Neural cell (in vitro differentiated cells): ENCODE measurements at regions not wholly inside any gene's neighbourhood (a gene's known extent, or its start where the extent isn't known, plus 50 kb on each side); places are given as distances from the start of the nearest gene placed in this dataset.

ENCODE experiments used
- H2AFZ ChIP-seq: fragments of 200-600, 300-800 bp; sonication (generic), shearing (Covaris generic); 2 replicates; pipeline ENCODE4 v1.6.0; 2014; ENCODE audit warnings: low read depth, mild to moderate bottlenecking, antibody characterized with exemption, low read length, moderate library complexity
- H3F3A ChIP-seq: fragments of 200-600 bp; shearing (Covaris generic); 2 replicates; pipeline ENCODE4 v1.6.1; 2016; ENCODE audit warnings: mild to moderate bottlenecking, moderate library complexity, mixed read lengths, antibody characterized with exemption, low read length; ENCODE audit not compliant: insufficient read depth, poor library complexity, severe bottlenecking
- H3K27ac ChIP-seq: fragments of 200-600, 300-800 bp; sonication (generic), shearing (Covaris generic); 2 replicates; pipeline ENCODE4 v1.5.1; 2014; ENCODE audit warnings: mild to moderate bottlenecking, low read length, moderate library complexity
- H3K27me3 ChIP-seq: fragments of 300-800, 200-600 bp; sonication (generic), shearing (Covaris generic); 2 replicates; pipeline ENCODE4 v1.6.0; 2014; ENCODE audit warnings: mild to moderate bottlenecking, low read depth, low read length, moderate library complexity; ENCODE audit not compliant: insufficient read depth
- H3K36me3 ChIP-seq: fragments of 300-800, 200-600 bp; sonication (generic), shearing (Covaris generic); 2 replicates; pipeline ENCODE4 v1.5.1; 2014; ENCODE audit warnings: mild to moderate bottlenecking, antibody characterized with exemption, low read length, moderate library complexity; ENCODE audit not compliant: insufficient read depth
- H3K4me2 ChIP-seq: fragments of 300-800, 200-600 bp; sonication (generic), shearing (Covaris generic); 2 replicates; pipeline ENCODE4 v1.6.0; 2014; ENCODE audit warnings: mild to moderate bottlenecking, low read length
- H3K4me3 ChIP-seq: fragments of 300-800, 200-600 bp; sonication (generic), shearing (Covaris generic); 2 replicates; pipeline ENCODE4 v1.5.1; 2014; ENCODE audit warnings: mild to moderate bottlenecking, low read length, moderate library complexity
- H3K79me2 ChIP-seq: fragments of 200-600 bp; shearing (Covaris generic); replicated peaks from 2 replicates; pipeline ENCODE4 v1.6.0; 2014; ENCODE audit warnings: mild to moderate bottlenecking, low read length, moderate library complexity; ENCODE audit not compliant: insufficient read depth
- H3K9ac ChIP-seq: fragments of 300-800, 200-600 bp; sonication (generic), shearing (Covaris generic); 2 replicates; pipeline ENCODE4 v1.6.1; 2016; ENCODE audit warnings: mild to moderate bottlenecking, low read length, mixed read lengths
- H3K9me2 ChIP-seq: fragments of 200-600 bp; shearing (Covaris generic); 2 replicates; pipeline ENCODE4 v1.6.1; 2016; ENCODE audit warnings: mild to moderate bottlenecking, low read length, mixed read lengths; ENCODE audit not compliant: insufficient read depth
- H3K9me3 ChIP-seq: fragments of 200-600, 300-800 bp; sonication (generic), shearing (Covaris generic); 2 replicates; pipeline ENCODE4 v1.6.1; 2016; ENCODE audit warnings: mild to moderate bottlenecking, mixed run types, low read length, moderate library complexity, mixed read lengths
- H4K20me1 ChIP-seq: fragments of 200-600 bp; shearing (Covaris generic); 2 replicates; pipeline ENCODE4 v1.6.1; 2016; ENCODE audit warnings: mild to moderate bottlenecking, mixed run types; ENCODE audit not compliant: insufficient read depth
- EP300 ChIP-seq: fragments of 450-650 bp; conservative IDR thresholded peaks from 2 replicates; pipeline ENCODE4 v1.6.1; 2014; ENCODE audit warnings: antibody characterized with exemption, mild to moderate bottlenecking, moderate library complexity; ENCODE audit not compliant: poor library complexity, severe bottlenecking
- EZH2 ChIP-seq: fragments of 200-600, 300-800 bp; shearing (Covaris generic), sonication (generic); IDR thresholded peaks from 2 replicates; pipeline ENCODE4 v1.6.1; 2014; ENCODE audit warnings: antibody characterized with exemption, low read length, borderline replicate concordance, mild to moderate bottlenecking; ENCODE audit not compliant: insufficient read depth, poor library complexity, severe bottlenecking
- MXI1 ChIP-seq: fragments of 450-650 bp; conservative IDR thresholded peaks from 2 replicates; pipeline ENCODE4 v1.6.1; 2014; ENCODE audit warnings: antibody characterized with exemption, mild to moderate bottlenecking; ENCODE audit not compliant: poor library complexity, severe bottlenecking
- POLR2AphosphoS5 ChIP-seq: IDR thresholded peaks from 2 replicates; pipeline ENCODE4 v1.6.1; 2012
- RAD21 ChIP-seq: fragments of 450-650 bp; conservative IDR thresholded peaks from 2 replicates; pipeline ENCODE4 v1.6.1; 2014; ENCODE audit warnings: antibody characterized with exemption, mild to moderate bottlenecking, moderate library complexity
- SMC3 ChIP-seq: fragments of 450-650 bp; conservative IDR thresholded peaks from 2 replicates; pipeline ENCODE4 v1.6.1; 2014; ENCODE audit warnings: antibody characterized with exemption, mild to moderate bottlenecking, moderate library complexity; ENCODE audit not compliant: poor library complexity
- TAF1 ChIP-seq: IDR thresholded peaks from 2 replicates; pipeline ENCODE4 v1.6.1; 2012; ENCODE audit warnings: low read depth
- TF ChIP-seq, protein P1 (sequence below): IDR thresholded peaks from 2 replicates; pipeline ENCODE4 v1.6.1; 2012; ENCODE audit warnings: borderline replicate concordance
- TF ChIP-seq, protein P2 (sequence below): fragments of 450-650 bp; IDR thresholded peaks from 2 replicates; pipeline ENCODE4 v1.5.1; 2014; ENCODE audit warnings: antibody characterized with exemption, mild to moderate bottlenecking, moderate library complexity; ENCODE audit not compliant: poor library complexity, severe bottlenecking

DNA sequence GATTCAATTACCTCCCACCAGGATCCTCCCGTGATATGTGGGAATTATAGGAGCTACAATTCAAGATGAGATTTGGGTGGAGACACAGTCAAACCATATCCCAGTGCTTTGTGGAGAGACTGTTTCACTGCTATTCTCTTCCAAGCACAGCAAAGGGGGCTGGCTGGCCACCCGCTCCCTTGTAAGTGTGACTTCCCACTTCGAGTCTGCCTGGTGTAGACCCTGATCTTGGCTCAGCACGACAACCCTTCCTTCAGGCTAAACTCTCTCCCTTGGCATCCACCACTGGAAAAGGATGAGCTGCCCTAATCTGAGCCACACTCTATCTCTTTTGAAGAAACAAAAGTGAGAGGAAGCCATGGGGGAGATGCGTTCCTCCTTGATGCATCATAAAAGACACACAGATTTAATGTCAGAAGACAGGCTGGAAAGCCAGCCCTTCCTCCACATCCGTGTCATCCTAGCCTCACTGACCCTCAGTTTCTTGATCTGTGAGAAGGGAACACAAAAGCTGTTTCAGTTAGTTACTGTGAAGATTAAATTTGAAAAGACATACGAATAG lies 64.7 kb upstream of the CDON start:
- no peak overlapping the region for H3K27ac ChIP-seq
- no peak overlapping the region for H2AFZ ChIP-seq
- TF ChIP-seq EZH2 (no peak), SMC3 (no peak), RAD21 (no peak), EP300 (no peak), TAF1 (no peak), MXI1 (no peak), POLR2AphosphoS5 (no peak)
- TF ChIP-seq, protein P1, sequence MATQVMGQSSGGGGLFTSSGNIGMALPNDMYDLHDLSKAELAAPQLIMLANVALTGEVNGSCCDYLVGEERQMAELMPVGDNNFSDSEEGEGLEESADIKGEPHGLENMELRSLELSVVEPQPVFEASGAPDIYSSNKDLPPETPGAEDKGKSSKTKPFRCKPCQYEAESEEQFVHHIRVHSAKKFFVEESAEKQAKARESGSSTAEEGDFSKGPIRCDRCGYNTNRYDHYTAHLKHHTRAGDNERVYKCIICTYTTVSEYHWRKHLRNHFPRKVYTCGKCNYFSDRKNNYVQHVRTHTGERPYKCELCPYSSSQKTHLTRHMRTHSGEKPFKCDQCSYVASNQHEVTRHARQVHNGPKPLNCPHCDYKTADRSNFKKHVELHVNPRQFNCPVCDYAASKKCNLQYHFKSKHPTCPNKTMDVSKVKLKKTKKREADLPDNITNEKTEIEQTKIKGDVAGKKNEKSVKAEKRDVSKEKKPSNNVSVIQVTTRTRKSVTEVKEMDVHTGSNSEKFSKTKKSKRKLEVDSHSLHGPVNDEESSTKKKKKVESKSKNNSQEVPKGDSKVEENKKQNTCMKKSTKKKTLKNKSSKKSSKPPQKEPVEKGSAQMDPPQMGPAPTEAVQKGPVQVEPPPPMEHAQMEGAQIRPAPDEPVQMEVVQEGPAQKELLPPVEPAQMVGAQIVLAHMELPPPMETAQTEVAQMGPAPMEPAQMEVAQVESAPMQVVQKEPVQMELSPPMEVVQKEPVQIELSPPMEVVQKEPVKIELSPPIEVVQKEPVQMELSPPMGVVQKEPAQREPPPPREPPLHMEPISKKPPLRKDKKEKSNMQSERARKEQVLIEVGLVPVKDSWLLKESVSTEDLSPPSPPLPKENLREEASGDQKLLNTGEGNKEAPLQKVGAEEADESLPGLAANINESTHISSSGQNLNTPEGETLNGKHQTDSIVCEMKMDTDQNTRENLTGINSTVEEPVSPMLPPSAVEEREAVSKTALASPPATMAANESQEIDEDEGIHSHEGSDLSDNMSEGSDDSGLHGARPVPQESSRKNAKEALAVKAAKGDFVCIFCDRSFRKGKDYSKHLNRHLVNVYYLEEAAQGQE, result no peak
- TF ChIP-seq, protein P2, sequence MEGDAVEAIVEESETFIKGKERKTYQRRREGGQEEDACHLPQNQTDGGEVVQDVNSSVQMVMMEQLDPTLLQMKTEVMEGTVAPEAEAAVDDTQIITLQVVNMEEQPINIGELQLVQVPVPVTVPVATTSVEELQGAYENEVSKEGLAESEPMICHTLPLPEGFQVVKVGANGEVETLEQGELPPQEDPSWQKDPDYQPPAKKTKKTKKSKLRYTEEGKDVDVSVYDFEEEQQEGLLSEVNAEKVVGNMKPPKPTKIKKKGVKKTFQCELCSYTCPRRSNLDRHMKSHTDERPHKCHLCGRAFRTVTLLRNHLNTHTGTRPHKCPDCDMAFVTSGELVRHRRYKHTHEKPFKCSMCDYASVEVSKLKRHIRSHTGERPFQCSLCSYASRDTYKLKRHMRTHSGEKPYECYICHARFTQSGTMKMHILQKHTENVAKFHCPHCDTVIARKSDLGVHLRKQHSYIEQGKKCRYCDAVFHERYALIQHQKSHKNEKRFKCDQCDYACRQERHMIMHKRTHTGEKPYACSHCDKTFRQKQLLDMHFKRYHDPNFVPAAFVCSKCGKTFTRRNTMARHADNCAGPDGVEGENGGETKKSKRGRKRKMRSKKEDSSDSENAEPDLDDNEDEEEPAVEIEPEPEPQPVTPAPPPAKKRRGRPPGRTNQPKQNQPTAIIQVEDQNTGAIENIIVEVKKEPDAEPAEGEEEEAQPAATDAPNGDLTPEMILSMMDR, result no peak
- H3K4me3 ChIP-seq, result no peak overlapping the region
- no peaks in the 10 kb centered on the region for H3K27me3 ChIP-seq
- H3K36me3 ChIP-seq, result no peaks in the 10 kb centered on the region
- no peaks in the 10 kb centered on the region for H3K79me2 ChIP-seq
- H3K4me2 ChIP-seq, result no peak overlapping the region
- no peaks in the 10 kb centered on the region for H3F3A ChIP-seq
- no peak overlapping the region for H3K9ac ChIP-seq
- no peaks in the 10 kb centered on the region for H3K9me3 ChIP-seq
- H3K9me2 ChIP-seq, result no peaks in the 10 kb centered on the region
- no peaks in the 10 kb centered on the region for H4K20me1 ChIP-seq

DNA sequence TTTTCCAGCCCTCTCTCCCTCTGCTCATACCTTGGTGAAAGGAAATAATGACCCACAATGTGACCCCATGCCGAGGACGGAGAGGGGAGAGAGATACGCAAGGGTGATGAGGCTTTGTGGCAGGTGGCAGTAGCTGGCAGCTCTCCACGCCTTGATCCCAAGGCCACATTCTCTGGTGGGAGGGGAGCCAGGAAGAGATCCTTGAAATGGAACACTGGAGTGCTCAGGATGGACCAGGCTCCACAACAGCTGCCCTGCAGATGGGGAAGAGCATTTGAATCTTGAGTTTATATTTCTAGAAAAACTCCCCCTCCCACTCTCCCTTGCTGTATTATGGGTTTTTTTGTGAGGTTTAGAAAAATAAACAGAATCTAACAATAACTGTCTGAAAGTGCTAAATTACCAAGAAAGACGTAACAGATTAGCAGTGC lies 61.6 kb upstream of the CDON start:
- no peaks in the 10 kb centered on the region for H3K36me3 ChIP-seq
- no peak overlapping the region for H3K4me2 ChIP-seq
- no peaks in the 10 kb centered on the region for H3F3A ChIP-seq
- H3K9ac ChIP-seq, result no peak overlapping the region
- TF ChIP-seq EP300, result no peak
- no peak for TF ChIP-seq EZH2
- TF ChIP-seq, protein P2, result no peak
- no peak for TF ChIP-seq RAD21
- TF ChIP-seq MXI1, result no peak
- no peak for TF ChIP-seq POLR2AphosphoS5
- no peak for TF ChIP-seq SMC3
- no peak for TF ChIP-seq TAF1
- TF ChIP-seq, protein P1, result no peak
- H3K27ac ChIP-seq, result no peak overlapping the region
- no peaks in the 10 kb centered on the region for H3K79me2 ChIP-seq
- no peak overlapping the region for H3K4me3 ChIP-seq
- no peaks in the 10 kb centered on the region for H3K9me2 ChIP-seq
- H3K27me3 ChIP-seq, result no peaks in the 10 kb centered on the region
- no peak overlapping the region for H2AFZ ChIP-seq
- H4K20me1 ChIP-seq, result no peaks in the 10 kb centered on the region
- no peaks in the 10 kb centered on the region for H3K9me3 ChIP-seq
